ENCODE measurements at regions not wholly inside any gene's neighbourhood (a gene's known extent, or its start where the extent isn't known, plus 50 kb on each side); places are given as distances from the start of the nearest gene placed in this dataset.

- no peak for TF ChIP-seq EP300 (IDR thresholded peaks at IDR 0.05; ENCODE audit: borderline replicate concordance)
- no peak for TF ChIP-seq RAD21 (IDR thresholded peaks at IDR 0.05; ENCODE audit: low read depth)
- TF ChIP-seq, protein P1, sequence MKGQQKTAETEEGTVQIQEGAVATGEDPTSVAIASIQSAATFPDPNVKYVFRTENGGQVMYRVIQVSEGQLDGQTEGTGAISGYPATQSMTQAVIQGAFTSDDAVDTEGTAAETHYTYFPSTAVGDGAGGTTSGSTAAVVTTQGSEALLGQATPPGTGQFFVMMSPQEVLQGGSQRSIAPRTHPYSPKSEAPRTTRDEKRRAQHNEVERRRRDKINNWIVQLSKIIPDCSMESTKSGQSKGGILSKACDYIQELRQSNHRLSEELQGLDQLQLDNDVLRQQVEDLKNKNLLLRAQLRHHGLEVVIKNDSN (IDR thresholded peaks at IDR 0.05): no peak
- TF ChIP-seq, protein P2, sequence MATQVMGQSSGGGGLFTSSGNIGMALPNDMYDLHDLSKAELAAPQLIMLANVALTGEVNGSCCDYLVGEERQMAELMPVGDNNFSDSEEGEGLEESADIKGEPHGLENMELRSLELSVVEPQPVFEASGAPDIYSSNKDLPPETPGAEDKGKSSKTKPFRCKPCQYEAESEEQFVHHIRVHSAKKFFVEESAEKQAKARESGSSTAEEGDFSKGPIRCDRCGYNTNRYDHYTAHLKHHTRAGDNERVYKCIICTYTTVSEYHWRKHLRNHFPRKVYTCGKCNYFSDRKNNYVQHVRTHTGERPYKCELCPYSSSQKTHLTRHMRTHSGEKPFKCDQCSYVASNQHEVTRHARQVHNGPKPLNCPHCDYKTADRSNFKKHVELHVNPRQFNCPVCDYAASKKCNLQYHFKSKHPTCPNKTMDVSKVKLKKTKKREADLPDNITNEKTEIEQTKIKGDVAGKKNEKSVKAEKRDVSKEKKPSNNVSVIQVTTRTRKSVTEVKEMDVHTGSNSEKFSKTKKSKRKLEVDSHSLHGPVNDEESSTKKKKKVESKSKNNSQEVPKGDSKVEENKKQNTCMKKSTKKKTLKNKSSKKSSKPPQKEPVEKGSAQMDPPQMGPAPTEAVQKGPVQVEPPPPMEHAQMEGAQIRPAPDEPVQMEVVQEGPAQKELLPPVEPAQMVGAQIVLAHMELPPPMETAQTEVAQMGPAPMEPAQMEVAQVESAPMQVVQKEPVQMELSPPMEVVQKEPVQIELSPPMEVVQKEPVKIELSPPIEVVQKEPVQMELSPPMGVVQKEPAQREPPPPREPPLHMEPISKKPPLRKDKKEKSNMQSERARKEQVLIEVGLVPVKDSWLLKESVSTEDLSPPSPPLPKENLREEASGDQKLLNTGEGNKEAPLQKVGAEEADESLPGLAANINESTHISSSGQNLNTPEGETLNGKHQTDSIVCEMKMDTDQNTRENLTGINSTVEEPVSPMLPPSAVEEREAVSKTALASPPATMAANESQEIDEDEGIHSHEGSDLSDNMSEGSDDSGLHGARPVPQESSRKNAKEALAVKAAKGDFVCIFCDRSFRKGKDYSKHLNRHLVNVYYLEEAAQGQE (IDR thresholded peaks at IDR 0.05; ENCODE audit: low read depth): no peak
These were observed 249.2 kb downstream of the TOMM20 start for GRCh38 chr1:234879147-234880080.
